ENCODE measurements at regions not wholly inside any gene's neighbourhood (a gene's known extent, or its start where the extent isn't known, plus 50 kb on each side); places are given as distances from the start of the nearest gene placed in this dataset.

DNA sequence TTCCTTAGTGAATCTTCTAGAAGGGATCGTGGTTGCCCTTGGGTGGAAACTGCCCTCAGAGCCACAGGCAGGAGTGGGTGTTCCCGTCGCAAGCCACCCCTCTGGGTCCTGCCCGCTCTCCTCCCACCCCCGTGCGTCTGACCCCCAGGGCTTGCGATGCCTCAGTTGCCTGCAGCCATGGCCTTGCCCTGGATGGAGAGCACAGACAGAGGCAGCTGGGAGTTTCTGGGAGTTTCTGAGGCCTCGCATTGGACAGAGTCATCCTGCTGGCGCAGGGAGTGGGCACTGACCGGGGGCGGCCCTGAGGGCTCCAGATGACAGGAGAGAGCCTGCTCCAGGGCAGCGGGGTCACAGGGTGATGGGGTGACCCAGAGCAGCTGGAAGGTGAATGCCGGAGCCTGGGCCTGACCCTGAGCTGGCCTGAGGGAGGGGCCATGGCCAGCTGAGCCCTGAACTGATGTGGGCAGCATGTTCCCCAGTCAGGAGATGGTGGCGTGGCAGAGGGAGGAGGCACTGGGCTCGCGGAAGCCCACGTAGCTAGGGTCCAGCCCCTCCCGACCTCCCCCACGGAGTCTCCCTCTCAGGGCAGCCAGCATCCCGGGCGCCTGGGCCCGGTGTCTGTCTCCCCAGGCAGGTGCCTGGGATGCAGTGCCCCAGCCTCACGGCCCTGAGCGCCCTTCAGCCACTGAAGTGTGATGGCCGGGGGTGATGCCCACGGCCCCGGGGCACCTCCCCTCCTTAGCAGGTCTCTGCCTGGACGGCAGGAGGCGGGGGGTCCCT lies 1236.2 kb downstream of the BRD1 start:
- no peak for TF ChIP-seq CTCF (IDR thresholded peaks at IDR 0.05)
- TF ChIP-seq POLR2A (IDR thresholded peaks at IDR 0.05) = no peak

Data from esophagus squamous epithelium (tissue), 4 donors.